HG03103 (cell line): ENCODE measurements at regions not wholly inside any gene's neighbourhood (a gene's known extent, or its start where the extent isn't known, plus 50 kb on each side); places are given as distances from the start of the nearest gene placed in this dataset.
A peak's percentile ranks its signal among the peaks of the same experiment; 100 is the strongest.

Experiments
- ATAC-seq: cut with Tn5 transposase; IDR thresholded peaks from one replicate; pipeline ENCODE4 v1.9.1; 2021; ENCODE audit warnings: low read depth; ENCODE audit not compliant: unreplicated experiment

DNA sequence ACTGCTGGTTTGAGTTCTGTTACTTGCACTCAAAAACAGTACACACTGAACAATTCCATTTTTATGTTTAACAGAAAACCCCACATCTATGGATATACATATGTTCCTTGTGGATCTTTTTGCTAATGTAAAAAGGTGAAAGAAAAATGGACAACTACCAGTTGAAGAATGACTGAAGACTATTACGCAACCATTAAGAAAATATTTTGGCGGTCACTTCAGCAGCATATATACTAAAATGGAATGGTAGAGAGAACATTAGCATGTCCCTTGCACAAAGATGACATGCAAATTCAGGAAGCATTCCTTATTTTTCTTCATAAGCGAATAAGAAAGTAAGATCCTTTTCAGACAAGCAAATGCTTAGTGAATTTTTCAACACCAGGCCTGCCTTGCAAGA lies 84.6 kb upstream of the FMR1 start:
- ATAC-seq: no peak

DNA sequence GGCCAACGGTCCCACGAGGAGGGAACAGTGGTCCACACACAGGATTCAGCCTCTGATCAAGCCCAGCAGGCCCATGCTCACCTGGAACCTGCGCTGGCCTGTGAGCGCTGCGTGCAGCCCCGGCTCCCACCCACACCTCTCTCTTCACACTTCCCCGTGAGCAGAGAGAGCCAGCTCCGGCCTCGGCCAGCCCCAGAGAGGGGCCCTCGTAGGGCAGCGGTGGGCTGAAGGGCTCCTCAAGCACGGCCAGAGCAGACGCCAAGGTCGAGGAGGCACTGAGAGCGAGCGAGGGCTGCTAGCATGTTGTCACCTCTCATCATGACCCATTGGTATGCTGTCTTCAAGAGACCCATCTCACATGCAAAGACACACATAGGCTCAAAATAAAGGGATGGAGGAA lies 83.0 kb upstream of the FMR1 start:
- no peak for ATAC-seq

GRCh38 chrX:147832707-147833348 lies 78.9 kb upstream of the FMR1 start:
- peak; percentile 76 for ATAC-seq

GRCh38 chrX:147838465-147839131 lies 73.1 kb upstream of the FMR1 start:
- no peak for ATAC-seq

- no peak for ATAC-seq
Observed at GRCh38 chrX:147846676-147847075, 65.0 kb upstream of the FMR1 start.

GRCh38 chrX:147847999-147848398 lies 63.7 kb upstream of the FMR1 start:
- no peak for ATAC-seq

GRCh38 chrX:147848543-147849443 lies 62.9 kb upstream of the FMR1 start:
- no peak for ATAC-seq

DNA sequence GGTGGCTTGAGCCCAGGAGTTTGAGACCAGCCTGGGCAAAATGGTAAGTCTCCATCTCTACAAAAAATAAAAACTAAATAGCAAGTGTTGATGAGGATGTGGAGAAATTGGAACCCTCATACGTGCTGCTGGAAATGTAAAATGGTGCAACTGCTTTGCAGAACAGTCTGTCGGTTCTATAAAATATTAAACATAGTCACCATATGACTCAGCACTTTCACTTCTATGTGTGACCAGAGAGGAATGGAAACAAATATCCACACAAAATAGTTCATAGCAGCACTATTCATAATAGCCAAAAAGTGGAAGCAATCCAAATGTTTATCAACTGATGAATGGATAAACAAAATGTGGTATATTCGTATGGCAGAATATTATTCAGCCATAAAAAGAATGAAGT lies 60.8 kb upstream of the FMR1 start:
- no peak for ATAC-seq

DNA sequence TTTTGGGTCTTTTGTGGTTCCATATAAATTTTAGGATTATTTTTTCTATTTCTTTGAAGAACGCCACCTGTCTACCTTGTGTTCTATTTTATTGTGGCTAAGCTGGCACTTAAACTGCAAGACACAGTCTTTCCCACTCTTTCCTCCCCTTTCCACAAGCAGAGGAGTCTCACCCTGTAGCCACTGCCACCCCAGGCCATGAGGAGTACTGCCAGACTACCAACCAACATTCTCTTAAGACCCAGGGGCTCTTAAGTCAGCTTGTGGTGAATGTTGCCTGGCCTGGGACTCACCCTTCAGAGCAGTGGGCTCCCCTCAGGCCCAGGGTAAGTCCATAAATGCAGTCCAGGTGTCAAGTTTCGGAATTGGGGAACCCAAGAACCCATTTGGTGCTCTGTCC lies 58.0 kb upstream of the FMR1 start:
- no peak for ATAC-seq

GRCh38 chrX:147859666-147860065 lies 52.1 kb upstream of the FMR1 start:
- no peak for ATAC-seq
